RWPE2 (cell line): ENCODE measurements at regions not wholly inside any gene's neighbourhood (a gene's known extent, or its start where the extent isn't known, plus 50 kb on each side); places are given as distances from the start of the nearest gene placed in this dataset.

ENCODE experiments used
- ATAC-seq: fragments of 200-7000 bp; cut with Tn5 transposase; 3 replicates; pipeline ENCODE4 v1.9.1; 2021; ENCODE audit warnings: low read depth
- DNase-seq: peaks from one replicate; pipeline ENCODE4 v3.0.0-alpha.2; 2020; ENCODE audit warnings: low spot score
- H3K27ac ChIP-seq: fragments of 450-650 bp; 2 replicates; pipeline ENCODE4 v1.5.1; 2017; ENCODE audit warnings: mild to moderate bottlenecking; ENCODE audit not compliant: poor library complexity, severe bottlenecking
- H3K27me3 ChIP-seq: fragments of 250-450 bp; sonication (Bioruptor Pico); 2 replicates; pipeline ENCODE4 v1.5.1; 2021; ENCODE audit warnings: mild to moderate bottlenecking, moderate library complexity; ENCODE audit not compliant: insufficient read depth, poor library complexity, severe bottlenecking
- H3K36me3 ChIP-seq: fragments of 250-450 bp; sonication (Bioruptor Pico); 2 replicates; pipeline ENCODE4 v1.5.1; 2020; ENCODE audit warnings: low read depth, mild to moderate bottlenecking, moderate library complexity
- H3K4me1 ChIP-seq: fragments of 250-450 bp; sonication (Bioruptor Pico); 2 replicates; pipeline ENCODE4 v1.5.1; 2021; ENCODE audit warnings: mild to moderate bottlenecking, moderate library complexity; ENCODE audit not compliant: insufficient read depth, poor library complexity, severe bottlenecking
- H3K4me3 ChIP-seq: fragments of 250-450 bp; sonication (Bioruptor Pico); 2 replicates; pipeline ENCODE4 v1.5.1; 2021; ENCODE audit warnings: mild to moderate bottlenecking, moderate library complexity; ENCODE audit not compliant: severe bottlenecking
- H3K9me3 ChIP-seq: fragments of 250-450 bp; sonication (Bioruptor Pico); 2 replicates; pipeline ENCODE4 v1.5.1; 2021; ENCODE audit warnings: mild to moderate bottlenecking, moderate library complexity; ENCODE audit not compliant: severe bottlenecking
- TF ChIP-seq, protein P1 (sequence below): fragments of 450-650 bp; IDR thresholded peaks from one replicate; pipeline ENCODE4 v1.5.1; 2017; ENCODE audit warnings: mild to moderate bottlenecking, moderate library complexity; ENCODE audit not compliant: poor library complexity, severe bottlenecking

DNA sequence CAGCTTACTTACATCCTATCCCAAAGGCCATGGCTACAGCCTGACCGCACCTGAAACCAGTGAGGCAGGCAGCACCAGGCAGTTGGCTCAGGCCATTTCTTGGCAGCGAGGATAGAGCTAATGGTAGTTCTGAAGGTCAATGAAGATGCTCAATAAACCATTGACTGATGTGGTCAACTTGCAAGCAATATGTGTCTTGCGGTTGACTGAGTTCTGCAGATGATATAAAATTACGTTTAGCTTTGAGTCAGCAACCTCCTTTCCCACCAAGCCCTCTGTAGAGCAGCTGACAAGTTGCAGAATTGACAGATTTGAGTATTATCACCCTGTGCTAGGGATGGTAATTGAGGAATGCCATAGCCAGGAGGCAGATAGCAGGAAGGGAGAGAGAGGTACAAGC, 189.0 kb upstream of the PUM3 start:
- Histone ChIP-seq H3K4me3 (no peak overlapping the region), H3K4me1 (no peaks in the 10 kb centered on the region), H3K36me3 (no peaks in the 10 kb centered on the region), H3K9me3 (no peaks in the 10 kb centered on the region), H3K27ac (no peak overlapping the region), H3K27me3 (no peaks in the 10 kb centered on the region)
- ATAC-seq = no peak
- DNase-seq = no peak
- TF ChIP-seq, protein P1, sequence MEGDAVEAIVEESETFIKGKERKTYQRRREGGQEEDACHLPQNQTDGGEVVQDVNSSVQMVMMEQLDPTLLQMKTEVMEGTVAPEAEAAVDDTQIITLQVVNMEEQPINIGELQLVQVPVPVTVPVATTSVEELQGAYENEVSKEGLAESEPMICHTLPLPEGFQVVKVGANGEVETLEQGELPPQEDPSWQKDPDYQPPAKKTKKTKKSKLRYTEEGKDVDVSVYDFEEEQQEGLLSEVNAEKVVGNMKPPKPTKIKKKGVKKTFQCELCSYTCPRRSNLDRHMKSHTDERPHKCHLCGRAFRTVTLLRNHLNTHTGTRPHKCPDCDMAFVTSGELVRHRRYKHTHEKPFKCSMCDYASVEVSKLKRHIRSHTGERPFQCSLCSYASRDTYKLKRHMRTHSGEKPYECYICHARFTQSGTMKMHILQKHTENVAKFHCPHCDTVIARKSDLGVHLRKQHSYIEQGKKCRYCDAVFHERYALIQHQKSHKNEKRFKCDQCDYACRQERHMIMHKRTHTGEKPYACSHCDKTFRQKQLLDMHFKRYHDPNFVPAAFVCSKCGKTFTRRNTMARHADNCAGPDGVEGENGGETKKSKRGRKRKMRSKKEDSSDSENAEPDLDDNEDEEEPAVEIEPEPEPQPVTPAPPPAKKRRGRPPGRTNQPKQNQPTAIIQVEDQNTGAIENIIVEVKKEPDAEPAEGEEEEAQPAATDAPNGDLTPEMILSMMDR = no peak

DNA sequence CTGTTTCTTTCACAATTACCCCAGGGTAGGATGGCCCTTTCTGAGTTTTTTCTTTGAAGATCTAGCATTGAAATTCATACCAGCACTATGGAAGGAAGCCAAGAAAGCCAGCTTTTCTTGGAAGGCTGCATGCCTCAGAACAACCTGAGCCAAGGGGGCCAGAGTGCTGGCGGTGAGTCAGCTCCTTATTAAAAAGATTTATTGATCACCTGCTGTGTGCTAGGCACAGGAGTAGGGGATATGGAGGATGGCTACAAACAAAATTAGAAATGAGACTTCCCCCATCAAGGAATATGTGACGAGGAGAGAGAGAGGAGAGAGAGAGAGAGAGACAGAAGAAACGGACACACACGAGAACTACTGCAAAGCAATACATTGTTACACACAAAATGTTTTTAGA, 184.6 kb upstream of the PUM3 start:
- no peaks in the 10 kb centered on the region for H3K27me3 ChIP-seq
- no peak overlapping the region for H3K27ac ChIP-seq
- ATAC-seq = no peak
- H3K4me1 ChIP-seq = no peaks in the 10 kb centered on the region
- no peaks in the 10 kb centered on the region for H3K9me3 ChIP-seq
- no peaks in the 10 kb centered on the region for H3K36me3 ChIP-seq
- TF ChIP-seq, protein P1 = no peak
- H3K4me3 ChIP-seq = no peak overlapping the region
- no peak for DNase-seq

DNA sequence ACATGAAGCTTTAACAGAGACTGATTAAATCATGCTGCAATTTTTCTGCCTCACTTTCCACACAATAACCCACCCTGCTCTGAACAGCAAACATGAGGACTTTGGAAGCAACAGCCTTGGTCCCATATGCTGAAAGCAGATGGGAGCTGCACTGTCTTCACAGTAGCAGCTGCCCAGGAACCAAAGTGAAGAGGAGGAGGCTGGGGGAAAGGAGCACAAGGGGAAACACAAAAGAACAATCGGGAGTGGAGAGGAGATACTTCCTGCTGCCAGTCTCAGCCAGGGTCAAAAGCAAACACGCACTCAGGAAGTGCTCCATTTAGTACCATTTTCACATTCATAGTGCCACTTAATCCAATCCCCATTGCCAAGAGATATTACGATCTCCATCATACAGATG, 183.3 kb upstream of the PUM3 start:
- H3K4me3 ChIP-seq = no peak overlapping the region
- TF ChIP-seq, protein P1 = no peak
- H3K4me1 ChIP-seq = no peaks in the 10 kb centered on the region
- H3K9me3 ChIP-seq = no peaks in the 10 kb centered on the region
- DNase-seq (no peak), ATAC-seq (no peak)
- no peak overlapping the region for H3K27ac ChIP-seq
- no peaks in the 10 kb centered on the region for H3K36me3 ChIP-seq
- H3K27me3 ChIP-seq = no peaks in the 10 kb centered on the region

DNA sequence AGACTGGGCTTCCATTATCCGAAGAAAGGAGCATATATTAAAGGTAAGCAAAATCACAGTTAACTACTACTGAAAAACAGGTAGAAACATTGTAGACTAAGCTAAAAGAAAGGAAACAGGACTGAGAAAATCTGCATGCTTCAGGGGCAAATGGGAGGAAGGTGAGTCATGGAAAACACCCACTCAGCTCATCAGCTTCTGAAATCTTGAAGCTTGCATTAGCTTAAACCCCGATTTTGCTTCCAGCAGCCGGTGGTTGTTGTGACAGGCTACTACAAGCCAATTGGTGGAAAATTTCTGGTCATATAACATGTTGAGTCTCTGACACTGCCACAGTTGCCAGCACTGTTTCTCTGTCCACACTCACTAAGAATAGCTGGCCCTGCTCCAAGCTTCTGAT, 179.6 kb upstream of the PUM3 start:
- H3K9me3 ChIP-seq = no peaks in the 10 kb centered on the region
- H3K4me3 ChIP-seq = no peak overlapping the region
- H3K27ac ChIP-seq = no peak overlapping the region
- H3K27me3 ChIP-seq = peaks cover 8% of the 10 kb centered on the region
- DNase-seq (no peak), ATAC-seq (no peak)
- TF ChIP-seq, protein P1 = no peak
- no peaks in the 10 kb centered on the region for H3K4me1 ChIP-seq
- no peaks in the 10 kb centered on the region for H3K36me3 ChIP-seq

DNA sequence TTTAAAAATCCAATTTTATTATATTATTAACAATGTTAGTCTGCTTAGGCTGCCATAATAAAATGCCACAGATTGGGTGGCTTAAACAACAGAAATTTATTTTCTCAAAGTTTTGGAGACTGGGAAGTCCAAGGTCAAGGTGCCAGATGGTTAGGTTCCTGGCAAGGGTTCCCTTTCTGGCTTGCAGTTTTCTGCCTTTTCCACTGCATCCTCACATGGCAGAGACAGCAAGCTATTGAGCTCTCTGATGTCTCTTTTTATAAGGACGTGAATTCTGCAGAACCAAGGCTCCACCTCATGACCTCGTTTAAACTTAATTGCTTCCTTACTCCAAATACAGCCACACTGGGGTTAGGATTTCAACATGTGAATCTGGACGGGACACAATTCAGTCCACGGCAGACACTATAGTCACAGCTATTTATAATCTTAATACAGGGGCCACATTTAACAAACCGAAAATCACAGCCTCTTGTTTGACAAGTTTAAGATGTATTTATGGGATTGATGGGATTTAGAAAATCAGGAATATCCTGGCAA, 174.9 kb upstream of the PUM3 start:
- TF ChIP-seq, protein P1 = no peak
- H3K4me3 ChIP-seq = no peak overlapping the region
- no peak for ATAC-seq
- no peaks in the 10 kb centered on the region for H3K9me3 ChIP-seq
- H3K27ac ChIP-seq = no peak overlapping the region
- no peaks in the 10 kb centered on the region for H3K36me3 ChIP-seq
- H3K27me3 ChIP-seq = peaks cover 8% of the 10 kb centered on the region
- DNase-seq = no peak
- H3K4me1 ChIP-seq = no peaks in the 10 kb centered on the region
